Endodermal cell (in vitro differentiated cells): ENCODE measurements at regions not wholly inside any gene's neighbourhood (a gene's known extent, or its start where the extent isn't known, plus 50 kb on each side); places are given as distances from the start of the nearest gene placed in this dataset.

Experiments used
- DNase-seq: peaks from one replicate; pipeline ENCODE4 v3.0.0-alpha.2; 2017
- H3K27ac ChIP-seq: 2 replicates; pipeline ENCODE4 v1.5.1; 2013; ENCODE audit warnings: mild to moderate bottlenecking, low read depth, low read length, moderate library complexity
- H3K27me3 ChIP-seq: 2 replicates; pipeline ENCODE4 v1.6.1; 2013; ENCODE audit warnings: mild to moderate bottlenecking, low read length, moderate library complexity; ENCODE audit not compliant: insufficient read depth, control insufficient read depth, poor library complexity, severe bottlenecking
- H3K36me3 ChIP-seq: 2 replicates; pipeline ENCODE4 v1.7.0; 2013; ENCODE audit warnings: mild to moderate bottlenecking, low read length, moderate library complexity; ENCODE audit not compliant: control insufficient read depth, insufficient read depth
- H3K4me1 ChIP-seq: one replicate; pipeline ENCODE4 v1.7.0; 2013; ENCODE audit warnings: low read length; ENCODE audit not compliant: control insufficient read depth, insufficient read depth
- H3K4me3 ChIP-seq: 2 replicates; pipeline ENCODE4 v1.5.1; 2013; ENCODE audit warnings: mild to moderate bottlenecking, low read length, moderate library complexity
- H3K9ac ChIP-seq: 2 replicates; pipeline ENCODE4 v1.6.1; 2013; ENCODE audit warnings: mild to moderate bottlenecking, low read length, moderate library complexity; ENCODE audit not compliant: poor library complexity, severe bottlenecking; ENCODE audit errors: extremely low read depth
- H3K9me3 ChIP-seq: 2 replicates; pipeline ENCODE4 v1.6.1; 2013; ENCODE audit warnings: mild to moderate bottlenecking, low read length, moderate library complexity; ENCODE audit not compliant: control insufficient read depth
- H3K27ac Mint-ChIP-seq: 2 replicates; pipeline ENCODE4 v1.8.0; 2020; ENCODE audit warnings: mixed read lengths
- H3K27me3 Mint-ChIP-seq: 2 replicates; pipeline ENCODE4 v1.8.0; 2021; ENCODE audit warnings: mild to moderate bottlenecking, mixed read lengths; ENCODE audit not compliant: insufficient read depth
- H3K36me3 Mint-ChIP-seq: 2 replicates; pipeline ENCODE4 v1.8.0; 2020; ENCODE audit warnings: low read depth, mixed read lengths
- H3K4me1 Mint-ChIP-seq: 2 replicates; pipeline ENCODE4 v1.8.0; 2020; ENCODE audit warnings: mixed read lengths
- H3K4me3 Mint-ChIP-seq: 2 replicates; pipeline ENCODE4 v1.8.0; 2020; ENCODE audit warnings: mild to moderate bottlenecking, moderate library complexity, mixed read lengths
- H3K9me3 Mint-ChIP-seq: 2 replicates; pipeline ENCODE4 v1.8.0; 2020; ENCODE audit warnings: mild to moderate bottlenecking, mixed read lengths
- CTCF ChIP-seq: fragments of 200-600 bp; sonication (generic); conservative IDR thresholded peaks from 2 replicates; pipeline ENCODE4 v1.5.0; 2021; ENCODE audit warnings: antibody characterized with exemption, mild to moderate bottlenecking
- WGBS, 2 experiments: methylation state at CpG; one replicate each; pipeline versions ENCODE4 v1.1.5 to v1.1.7; 2013; ENCODE audit warnings: missing lambda C conversion rate in 2 of 2, mixed read lengths in 1 of 2; ENCODE audit not compliant: insufficient coverage in 1 of 2, insufficient read length in 1 of 2; 5-methylcytosine and 5-hydroxymethylcytosine counted together

- Histone ChIP-seq H3K27me3 (peaks cover 4% of the 10 kb centered on the region), H3K27ac (no peak overlapping the region), H3K4me1 (peaks cover 8% of the 10 kb centered on the region), H3K9me3 (peaks cover 6% of the 10 kb centered on the region), H3K36me3 (no peaks in the 10 kb centered on the region), H3K9ac (no peak overlapping the region), H3K4me3 (no peak overlapping the region)
- no peak overlapping the region for H3K4me3 Mint-ChIP-seq
- no peak for TF ChIP-seq CTCF
- peaks cover 5% of the 10 kb centered on the region for H3K9me3 Mint-ChIP-seq
- no peak overlapping the region for H3K27ac Mint-ChIP-seq
- H3K4me1 Mint-ChIP-seq = peaks cover 19% of the 10 kb centered on the region
- no peaks in the 10 kb centered on the region for H3K36me3 Mint-ChIP-seq
- 94 to 95% methylated on average over 9 of the region's 9 CpGs for WGBS, 2 experiments
- peaks cover 5% of the 10 kb centered on the region for H3K27me3 Mint-ChIP-seq
- DNase-seq = no peak
Observed at GRCh38 chr2:38203446-38203810, 127.5 kb upstream of the CYP1B1 start.

- Mint-ChIP-seq H3K9me3 (peaks cover 5% of the 10 kb centered on the region), H3K27ac (no peak overlapping the region), H3K4me3 (no peak overlapping the region), H3K27me3 (peaks cover 5% of the 10 kb centered on the region), H3K4me1 (peaks cover 19% of the 10 kb centered on the region), H3K36me3 (no peaks in the 10 kb centered on the region)
- Histone ChIP-seq H3K9ac (no peak overlapping the region), H3K4me3 (no peak overlapping the region), H3K27me3 (peaks cover 4% of the 10 kb centered on the region), H3K36me3 (no peaks in the 10 kb centered on the region), H3K4me1 (peaks cover 8% of the 10 kb centered on the region), H3K9me3 (peaks cover 6% of the 10 kb centered on the region), H3K27ac (no peak overlapping the region)
- 81 to 92% methylated on average over 12 to 14 of the region's 14 CpGs for WGBS, 2 experiments
- DNase-seq = peak; percentile 68
- no peak for TF ChIP-seq CTCF
Observed at GRCh38 chr2:38202713-38203445, 126.9 kb upstream of the CYP1B1 start.

GRCh38 chr2:38201784-38202183 lies 125.8 kb upstream of the CYP1B1 start:
- no peaks in the 10 kb centered on the region for H3K36me3 ChIP-seq
- H3K27me3 Mint-ChIP-seq = peaks cover 5% of the 10 kb centered on the region
- no peaks in the 10 kb centered on the region for H3K36me3 Mint-ChIP-seq
- no peak for DNase-seq
- H3K4me3 ChIP-seq = no peak overlapping the region
- no peaks in the 10 kb centered on the region for H3K9me3 Mint-ChIP-seq
- peaks cover 8% of the 10 kb centered on the region for H3K4me1 ChIP-seq
- H3K4me3 Mint-ChIP-seq = no peak overlapping the region
- no peak for TF ChIP-seq CTCF
- no peak overlapping the region for H3K27ac ChIP-seq
- no peak overlapping the region for H3K9ac ChIP-seq
- no peaks in the 10 kb centered on the region for H3K9me3 ChIP-seq
- no peak overlapping the region for H3K27ac Mint-ChIP-seq
- H3K27me3 ChIP-seq = peaks cover 4% of the 10 kb centered on the region
- H3K4me1 Mint-ChIP-seq = peaks cover 19% of the 10 kb centered on the region
